ENCODE measurements at regions not wholly inside any gene's neighbourhood (a gene's known extent, or its start where the extent isn't known, plus 50 kb on each side); places are given as distances from the start of the nearest gene placed in this dataset.

DNA sequence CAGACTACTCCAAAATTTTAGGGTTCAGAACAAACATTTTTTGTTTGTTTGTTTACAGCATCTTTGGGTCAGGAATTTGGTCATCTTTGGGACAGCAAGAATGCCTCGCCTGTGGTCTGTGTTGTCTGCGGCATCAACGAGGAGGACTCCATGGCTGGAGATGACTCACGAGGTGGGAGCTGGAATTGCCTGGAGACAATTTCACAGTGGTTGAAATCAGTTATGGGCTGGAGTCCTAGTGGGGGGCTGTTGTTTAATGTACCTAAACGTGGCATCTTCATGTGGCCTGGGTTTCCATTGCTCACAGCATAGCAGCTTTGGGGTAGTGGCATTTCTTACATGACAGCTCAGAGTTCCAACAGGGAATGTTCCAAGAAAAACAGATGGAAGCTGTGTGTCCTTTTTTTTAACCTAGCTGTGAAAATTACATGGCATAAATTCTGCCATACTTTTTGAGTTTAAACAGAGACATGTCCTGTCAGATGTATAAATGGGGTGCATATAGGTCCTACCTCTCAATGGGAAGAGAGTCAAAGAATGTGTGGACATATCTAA lies 507.3 kb upstream of the CBLB start:
- no peak overlapping the region for H3K27ac Mint-ChIP-seq (ENCODE audit: unreplicated experiment)
- no peaks in the 10 kb centered on the region for H3K36me3 Mint-ChIP-seq (ENCODE audit: unreplicated experiment)
- TF ChIP-seq, protein P1, sequence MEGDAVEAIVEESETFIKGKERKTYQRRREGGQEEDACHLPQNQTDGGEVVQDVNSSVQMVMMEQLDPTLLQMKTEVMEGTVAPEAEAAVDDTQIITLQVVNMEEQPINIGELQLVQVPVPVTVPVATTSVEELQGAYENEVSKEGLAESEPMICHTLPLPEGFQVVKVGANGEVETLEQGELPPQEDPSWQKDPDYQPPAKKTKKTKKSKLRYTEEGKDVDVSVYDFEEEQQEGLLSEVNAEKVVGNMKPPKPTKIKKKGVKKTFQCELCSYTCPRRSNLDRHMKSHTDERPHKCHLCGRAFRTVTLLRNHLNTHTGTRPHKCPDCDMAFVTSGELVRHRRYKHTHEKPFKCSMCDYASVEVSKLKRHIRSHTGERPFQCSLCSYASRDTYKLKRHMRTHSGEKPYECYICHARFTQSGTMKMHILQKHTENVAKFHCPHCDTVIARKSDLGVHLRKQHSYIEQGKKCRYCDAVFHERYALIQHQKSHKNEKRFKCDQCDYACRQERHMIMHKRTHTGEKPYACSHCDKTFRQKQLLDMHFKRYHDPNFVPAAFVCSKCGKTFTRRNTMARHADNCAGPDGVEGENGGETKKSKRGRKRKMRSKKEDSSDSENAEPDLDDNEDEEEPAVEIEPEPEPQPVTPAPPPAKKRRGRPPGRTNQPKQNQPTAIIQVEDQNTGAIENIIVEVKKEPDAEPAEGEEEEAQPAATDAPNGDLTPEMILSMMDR (IDR thresholded peaks at IDR 0.05; ENCODE audit: partially characterized antibody, unreplicated experiment): no peak
- peaks cover 25% of the 10 kb centered on the region for H3K4me1 Mint-ChIP-seq (ENCODE audit: low read depth, unreplicated experiment)
- peaks cover 2% of the 10 kb centered on the region for H3K27me3 Mint-ChIP-seq (ENCODE audit: unreplicated experiment)
- DNase-seq: no peak
- peaks cover 1% of the 10 kb centered on the region for H3K9me3 Mint-ChIP-seq (ENCODE audit: unreplicated experiment)
- H3K4me3 Mint-ChIP-seq (ENCODE audit: unreplicated experiment): no peak overlapping the region

DNA sequence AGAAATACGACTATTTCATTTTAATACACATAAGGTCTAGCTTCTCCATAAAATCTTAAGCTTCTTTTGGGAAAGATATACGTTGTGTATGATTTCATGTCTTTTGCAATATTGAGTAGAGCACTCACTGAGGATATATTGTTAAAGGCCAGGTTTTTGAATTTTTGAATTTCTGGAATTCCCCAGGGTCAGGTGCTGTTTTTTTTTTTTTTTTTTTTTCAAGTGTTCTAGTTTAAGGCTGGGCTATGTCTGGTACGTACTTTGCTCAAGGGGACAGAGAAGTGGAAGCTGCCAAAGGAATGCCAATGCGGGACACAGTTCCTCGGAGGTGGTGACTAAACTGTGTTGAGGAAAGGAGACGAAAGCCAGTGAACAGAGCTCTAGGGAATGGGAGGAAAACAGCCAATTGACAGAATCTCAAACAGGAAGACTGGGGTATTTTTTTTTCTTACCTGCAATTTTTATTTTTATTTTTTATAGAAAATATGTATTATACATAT lies 510.5 kb upstream of the CBLB start:
- H3K27ac Mint-ChIP-seq (ENCODE audit: unreplicated experiment): peak overlapping the region; percentile 67
- peaks cover 30% of the 10 kb centered on the region for H3K4me1 Mint-ChIP-seq (ENCODE audit: low read depth, unreplicated experiment)

DNA sequence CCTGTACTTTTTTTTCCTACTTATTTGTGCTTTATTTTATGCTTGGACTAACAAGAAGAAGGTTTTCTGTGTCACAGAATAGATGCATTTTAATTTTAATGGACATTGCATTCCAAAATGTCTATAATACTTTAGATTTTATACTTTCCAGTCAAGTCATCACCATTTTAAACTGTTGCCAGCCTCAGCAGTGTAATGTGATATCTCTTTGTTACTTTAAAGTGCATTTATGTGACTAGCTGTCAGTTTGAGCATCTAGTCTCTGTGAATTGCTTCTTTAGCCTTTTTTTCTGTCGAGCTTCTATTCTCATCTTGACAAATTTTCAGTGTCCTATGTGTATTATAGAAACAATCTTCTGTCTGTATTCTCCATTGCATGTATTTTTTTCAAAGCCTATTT lies 511.4 kb upstream of the CBLB start:
- Mint-ChIP-seq H3K9me3 (ENCODE audit: unreplicated experiment) (peaks cover 1% of the 10 kb centered on the region), H3K4me1 (ENCODE audit: low read depth, unreplicated experiment) (peaks cover 30% of the 10 kb centered on the region), H3K27ac (ENCODE audit: unreplicated experiment) (peak overlapping the region; percentile 65), H3K36me3 (ENCODE audit: unreplicated experiment) (no peaks in the 10 kb centered on the region), H3K4me3 (ENCODE audit: unreplicated experiment) (peak overlapping the region; percentile 35), H3K27me3 (ENCODE audit: unreplicated experiment) (peaks cover 2% of the 10 kb centered on the region)
- DNase-seq: no peak
- TF ChIP-seq, protein P1 (IDR thresholded peaks at IDR 0.05; ENCODE audit: partially characterized antibody, unreplicated experiment): no peak

More for the DNA sequence above, 510.5 kb upstream of the CBLB start:
- no peak for DNase-seq
- Mint-ChIP-seq H3K4me3 (ENCODE audit: unreplicated experiment) (peak overlapping the region; percentile 40), H3K27me3 (ENCODE audit: unreplicated experiment) (peaks cover 2% of the 10 kb centered on the region), H3K9me3 (ENCODE audit: unreplicated experiment) (peaks cover 1% of the 10 kb centered on the region), H3K36me3 (ENCODE audit: unreplicated experiment) (no peaks in the 10 kb centered on the region)
- TF ChIP-seq, protein P1 (IDR thresholded peaks at IDR 0.05; ENCODE audit: partially characterized antibody, unreplicated experiment): no peak

DNA sequence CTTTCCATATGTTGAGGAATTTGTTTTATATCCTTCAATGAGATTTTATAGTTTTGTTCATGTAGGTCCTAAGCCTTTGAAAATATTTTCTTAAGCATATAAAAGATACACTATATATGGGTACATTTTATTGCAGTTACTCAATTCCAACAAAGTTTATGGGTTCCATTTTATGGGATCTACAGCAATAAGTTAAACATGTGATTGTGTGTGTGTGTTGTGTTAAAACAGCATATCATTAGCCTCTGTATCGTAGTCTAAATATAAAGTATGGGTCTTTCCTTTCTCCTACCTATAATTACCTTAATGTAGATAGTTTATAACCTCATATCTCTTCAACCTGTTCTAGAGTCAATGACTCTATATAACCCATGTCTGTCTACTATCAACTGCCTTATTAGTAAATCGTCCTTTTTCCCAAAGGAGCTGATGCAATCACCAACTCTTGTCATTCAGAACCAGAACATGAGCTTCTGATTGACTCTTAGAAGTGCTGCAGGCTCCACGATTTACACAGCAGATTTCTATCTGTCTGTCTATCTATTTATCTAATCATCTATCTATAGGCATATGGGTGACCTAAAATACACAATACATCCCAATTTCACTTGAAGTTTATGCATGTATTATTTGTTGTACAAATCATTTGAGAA lies 512.6 kb upstream of the CBLB start:
- peak overlapping the region; percentile 23 for H3K4me3 Mint-ChIP-seq (ENCODE audit: unreplicated experiment)
- H3K27me3 Mint-ChIP-seq (ENCODE audit: unreplicated experiment): peaks cover 2% of the 10 kb centered on the region
- TF ChIP-seq, protein P1 (IDR thresholded peaks at IDR 0.05; ENCODE audit: partially characterized antibody, unreplicated experiment): no peak
- no peaks in the 10 kb centered on the region for H3K36me3 Mint-ChIP-seq (ENCODE audit: unreplicated experiment)
- peak overlapping the region; percentile 88 for H3K27ac Mint-ChIP-seq (ENCODE audit: unreplicated experiment)
- no peak for DNase-seq
- peaks cover 38% of the 10 kb centered on the region for H3K4me1 Mint-ChIP-seq (ENCODE audit: low read depth, unreplicated experiment)
- no peaks in the 10 kb centered on the region for H3K9me3 Mint-ChIP-seq (ENCODE audit: unreplicated experiment)

DNA sequence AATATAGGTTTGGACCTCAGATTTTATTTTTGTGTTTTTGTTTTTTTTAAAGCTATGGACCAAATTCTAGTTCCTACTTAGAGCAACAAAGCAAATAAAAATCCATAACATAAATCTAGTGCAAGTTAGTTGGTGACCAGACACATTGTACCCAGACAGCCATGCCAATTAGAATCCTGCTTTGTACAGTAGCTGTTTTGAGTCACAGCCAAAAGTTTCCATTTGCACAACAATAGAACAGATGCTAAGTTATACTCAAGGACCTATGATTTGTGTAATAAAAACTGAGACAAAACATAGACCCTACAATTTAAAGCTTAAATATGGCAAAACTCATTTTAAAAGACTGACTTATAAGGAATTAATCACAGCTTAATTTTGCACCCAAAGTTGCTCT lies 513.1 kb upstream of the CBLB start:
- TF ChIP-seq, protein P1 (IDR thresholded peaks at IDR 0.05; ENCODE audit: partially characterized antibody, unreplicated experiment): no peak
- Mint-ChIP-seq H3K27me3 (ENCODE audit: unreplicated experiment) (peaks cover 2% of the 10 kb centered on the region), H3K27ac (ENCODE audit: unreplicated experiment) (peak overlapping the region; percentile 88), H3K36me3 (ENCODE audit: unreplicated experiment) (no peaks in the 10 kb centered on the region), H3K4me3 (ENCODE audit: unreplicated experiment) (peak overlapping the region; percentile 23), H3K4me1 (ENCODE audit: low read depth, unreplicated experiment) (peaks cover 41% of the 10 kb centered on the region), H3K9me3 (ENCODE audit: unreplicated experiment) (no peaks in the 10 kb centered on the region)
- no peak for DNase-seq

All from glutamatergic neuron (in vitro differentiated cells).